ENCODE measurements at regions not wholly inside any gene's neighbourhood (a gene's known extent, or its start where the extent isn't known, plus 50 kb on each side); places are given as distances from the start of the nearest gene placed in this dataset.
"Not testable (repeated sequence)": the region's sequence is repeated elsewhere in the genome, so short reads cannot be mapped to it uniquely, and the experiment has no call there.

GRCh38 chr15:36448418-36448817, 131.0 kb upstream of the CDIN1 start:
- ATAC-seq = no peak

GRCh38 chr15:36449084-36449661, 130.3 kb upstream of the CDIN1 start:
- no peak for TF ChIP-seq CTCF (IDR thresholded peaks at IDR 0.05)
- no peak for ATAC-seq
- intact Hi-C loops (cut with DNase I) = no loop called here
- H3K36me3 ChIP-seq = no peaks in the 10 kb centered on the region
- H3K27me3 ChIP-seq (ENCODE audit: low read depth) = no peaks in the 10 kb centered on the region
- H3K4me1 ChIP-seq = no peaks in the 10 kb centered on the region
- no peaks in the 10 kb centered on the region for H3K9me3 ChIP-seq
- no peak for DNase-seq
- no peak overlapping the region for H3K27ac ChIP-seq
- no peak overlapping the region for H3K4me3 ChIP-seq

More at GRCh38 chr15:36448418-36448817, 131.0 kb upstream of the CDIN1 start:
- Histone ChIP-seq H3K27ac (no peak overlapping the region), H3K4me3 (no peak overlapping the region), H3K27me3 (ENCODE audit: low read depth) (no peaks in the 10 kb centered on the region), H3K36me3 (no peaks in the 10 kb centered on the region), H3K9me3 (no peaks in the 10 kb centered on the region), H3K4me1 (no peaks in the 10 kb centered on the region)
- intact Hi-C loops (cut with DNase I) = no loop called here
- no peak for DNase-seq
- TF ChIP-seq CTCF (IDR thresholded peaks at IDR 0.05) = no peak

GRCh38 chr15:36449662-36450145, 129.7 kb upstream of the CDIN1 start:
- no peaks in the 10 kb centered on the region for H3K27me3 ChIP-seq (ENCODE audit: low read depth)
- no peak overlapping the region for H3K27ac ChIP-seq
- H3K4me1 ChIP-seq = no peaks in the 10 kb centered on the region
- H3K4me3 ChIP-seq = no peak overlapping the region
- DNase-seq (no peak), ATAC-seq (no peak)
- TF ChIP-seq CTCF (IDR thresholded peaks at IDR 0.05) = no peak
- intact Hi-C loops (cut with DNase I) = no loop called here
- H3K36me3 ChIP-seq = no peaks in the 10 kb centered on the region
- no peaks in the 10 kb centered on the region for H3K9me3 ChIP-seq

GRCh38 chr15:36454244-36454643, 125.2 kb upstream of the CDIN1 start:
- H3K9me3 ChIP-seq; H3K4me3 ChIP-seq; H3K27ac ChIP-seq; H3K27me3 ChIP-seq (ENCODE audit: low read depth); ATAC-seq; DNase-seq; H3K4me1 ChIP-seq; H3K36me3 ChIP-seq; intact Hi-C loops (cut with DNase I): not testable (repeated sequence)

GRCh38 chr15:36458411-36458810, 121.0 kb upstream of the CDIN1 start:
- H3K27ac ChIP-seq = no peak overlapping the region
- no peaks in the 10 kb centered on the region for H3K9me3 ChIP-seq
- ATAC-seq (no peak), DNase-seq (no peak)
- H3K4me1 ChIP-seq = no peaks in the 10 kb centered on the region
- TF ChIP-seq CTCF (IDR thresholded peaks at IDR 0.05) = no peak
- H3K4me3 ChIP-seq = no peak overlapping the region
- intact Hi-C loops (cut with DNase I) = no loop called here
- H3K36me3 ChIP-seq = no peaks in the 10 kb centered on the region
- no peaks in the 10 kb centered on the region for H3K27me3 ChIP-seq (ENCODE audit: low read depth)

GRCh38 chr15:36465304-36465703, 114.1 kb upstream of the CDIN1 start:
- TF ChIP-seq CTCF (IDR thresholded peaks at IDR 0.05) = no peak

More at GRCh38 chr15:36465304-36465703, 114.1 kb upstream of the CDIN1 start:
- Histone ChIP-seq H3K27ac (no peak overlapping the region), H3K4me1 (no peaks in the 10 kb centered on the region), H3K4me3 (no peak overlapping the region), H3K36me3 (no peaks in the 10 kb centered on the region), H3K9me3 (no peaks in the 10 kb centered on the region), H3K27me3 (ENCODE audit: low read depth) (no peaks in the 10 kb centered on the region)
- intact Hi-C loops (cut with DNase I) = no loop called here
- ATAC-seq (no peak), DNase-seq (no peak)
